Ishikawa (cell line): ENCODE measurements at regions not wholly inside any gene's neighbourhood (a gene's known extent, or its start where the extent isn't known, plus 50 kb on each side); places are given as distances from the start of the nearest gene placed in this dataset.

Source experiments
- EP300 ChIP-seq: IDR thresholded peaks from 2 replicates; pipeline ENCODE4 v1.6.1; 2012; ENCODE audit warnings: borderline replicate concordance
- TAF1 ChIP-seq: IDR thresholded peaks from 2 replicates; pipeline ENCODE4 v1.6.1; 2012; ENCODE audit warnings: low read depth, mild to moderate bottlenecking
- TF ChIP-seq, protein P1 (sequence below): IDR thresholded peaks from 2 replicates; pipeline ENCODE4 v1.6.1; 2012; ENCODE audit warnings: low read depth, mild to moderate bottlenecking

- TF ChIP-seq, protein P1, sequence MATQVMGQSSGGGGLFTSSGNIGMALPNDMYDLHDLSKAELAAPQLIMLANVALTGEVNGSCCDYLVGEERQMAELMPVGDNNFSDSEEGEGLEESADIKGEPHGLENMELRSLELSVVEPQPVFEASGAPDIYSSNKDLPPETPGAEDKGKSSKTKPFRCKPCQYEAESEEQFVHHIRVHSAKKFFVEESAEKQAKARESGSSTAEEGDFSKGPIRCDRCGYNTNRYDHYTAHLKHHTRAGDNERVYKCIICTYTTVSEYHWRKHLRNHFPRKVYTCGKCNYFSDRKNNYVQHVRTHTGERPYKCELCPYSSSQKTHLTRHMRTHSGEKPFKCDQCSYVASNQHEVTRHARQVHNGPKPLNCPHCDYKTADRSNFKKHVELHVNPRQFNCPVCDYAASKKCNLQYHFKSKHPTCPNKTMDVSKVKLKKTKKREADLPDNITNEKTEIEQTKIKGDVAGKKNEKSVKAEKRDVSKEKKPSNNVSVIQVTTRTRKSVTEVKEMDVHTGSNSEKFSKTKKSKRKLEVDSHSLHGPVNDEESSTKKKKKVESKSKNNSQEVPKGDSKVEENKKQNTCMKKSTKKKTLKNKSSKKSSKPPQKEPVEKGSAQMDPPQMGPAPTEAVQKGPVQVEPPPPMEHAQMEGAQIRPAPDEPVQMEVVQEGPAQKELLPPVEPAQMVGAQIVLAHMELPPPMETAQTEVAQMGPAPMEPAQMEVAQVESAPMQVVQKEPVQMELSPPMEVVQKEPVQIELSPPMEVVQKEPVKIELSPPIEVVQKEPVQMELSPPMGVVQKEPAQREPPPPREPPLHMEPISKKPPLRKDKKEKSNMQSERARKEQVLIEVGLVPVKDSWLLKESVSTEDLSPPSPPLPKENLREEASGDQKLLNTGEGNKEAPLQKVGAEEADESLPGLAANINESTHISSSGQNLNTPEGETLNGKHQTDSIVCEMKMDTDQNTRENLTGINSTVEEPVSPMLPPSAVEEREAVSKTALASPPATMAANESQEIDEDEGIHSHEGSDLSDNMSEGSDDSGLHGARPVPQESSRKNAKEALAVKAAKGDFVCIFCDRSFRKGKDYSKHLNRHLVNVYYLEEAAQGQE, result no peak
- TF ChIP-seq TAF1, result no peak
- no peak for TF ChIP-seq EP300
Measured at GRCh38 chr7:25847336-25848070, 304.5 kb upstream of the NFE2L3 start.
